ENCODE measurements at regions not wholly inside any gene's neighbourhood (a gene's known extent, or its start where the extent isn't known, plus 50 kb on each side); places are given as distances from the start of the nearest gene placed in this dataset.

DNA sequence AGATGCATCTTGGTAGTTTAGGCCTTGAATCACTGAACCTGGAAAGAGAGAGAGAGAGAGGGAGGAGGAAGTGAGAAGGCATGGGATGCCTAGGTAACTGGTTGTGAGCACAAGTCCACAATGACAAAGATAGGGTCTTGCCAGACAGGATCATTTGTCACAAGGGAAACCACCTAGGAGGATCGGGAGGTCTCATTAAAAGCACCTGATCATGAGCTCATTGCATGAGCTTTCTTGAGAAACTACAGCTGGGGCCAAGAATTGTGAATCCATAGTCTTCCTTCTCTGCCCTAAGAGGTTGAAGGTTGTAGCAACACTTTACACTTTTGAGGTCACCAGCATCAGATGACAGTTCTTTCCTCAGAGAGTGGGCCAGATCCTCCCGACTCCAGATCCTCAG is 195.7 kb downstream of the CD83 start:
- no peak for TF ChIP-seq EZH2 (IDR thresholded peaks at IDR 0.05; ENCODE audit: low read length, missing control alignments)
- TF ChIP-seq, protein P1, sequence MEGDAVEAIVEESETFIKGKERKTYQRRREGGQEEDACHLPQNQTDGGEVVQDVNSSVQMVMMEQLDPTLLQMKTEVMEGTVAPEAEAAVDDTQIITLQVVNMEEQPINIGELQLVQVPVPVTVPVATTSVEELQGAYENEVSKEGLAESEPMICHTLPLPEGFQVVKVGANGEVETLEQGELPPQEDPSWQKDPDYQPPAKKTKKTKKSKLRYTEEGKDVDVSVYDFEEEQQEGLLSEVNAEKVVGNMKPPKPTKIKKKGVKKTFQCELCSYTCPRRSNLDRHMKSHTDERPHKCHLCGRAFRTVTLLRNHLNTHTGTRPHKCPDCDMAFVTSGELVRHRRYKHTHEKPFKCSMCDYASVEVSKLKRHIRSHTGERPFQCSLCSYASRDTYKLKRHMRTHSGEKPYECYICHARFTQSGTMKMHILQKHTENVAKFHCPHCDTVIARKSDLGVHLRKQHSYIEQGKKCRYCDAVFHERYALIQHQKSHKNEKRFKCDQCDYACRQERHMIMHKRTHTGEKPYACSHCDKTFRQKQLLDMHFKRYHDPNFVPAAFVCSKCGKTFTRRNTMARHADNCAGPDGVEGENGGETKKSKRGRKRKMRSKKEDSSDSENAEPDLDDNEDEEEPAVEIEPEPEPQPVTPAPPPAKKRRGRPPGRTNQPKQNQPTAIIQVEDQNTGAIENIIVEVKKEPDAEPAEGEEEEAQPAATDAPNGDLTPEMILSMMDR (conservative IDR thresholded peaks at IDR 0.05 in 1 of 2, IDR thresholded peaks at IDR 0.05 in 1 of 2; ENCODE audit: low read depth in 1 of 2, low read length in 2 of 2): no peak
